RWPE1 (cell line): ENCODE measurements at regions not wholly inside any gene's neighbourhood (a gene's known extent, or its start where the extent isn't known, plus 50 kb on each side); places are given as distances from the start of the nearest gene placed in this dataset.

Experiments
- CTCF ChIA-PET: fragments of 350-600 bp; sonication (Branson Sonifier 250); formaldehyde crosslinking; extraction: SDS; loops from one replicate; lab custom pipeline; 2021; lab: Yijun Ruan, JAX
- POLR2A ChIA-PET: fragments of 400-600 bp; formaldehyde crosslinking; extraction: SDS; loops from one replicate; lab custom pipeline; 2020; ENCODE audit warnings: antibody characterized with exemption; ENCODE audit not compliant: low non-redundant PET; lab: Yijun Ruan, JAX
- DNase-seq: peaks from one replicate; pipeline ENCODE4 v3.0.0; 2012; ENCODE audit warnings: low spot score
- H3K27ac ChIP-seq: fragments of 450-650 bp; 2 replicates; pipeline ENCODE4 v1.5.1; 2017
- CTCF ChIP-seq: fragments of 450-650 bp; conservative IDR thresholded peaks from 2 replicates; pipeline ENCODE4 v1.5.1; 2017; ENCODE audit warnings: low read depth, mild to moderate bottlenecking

- DNase-seq, result no peak
- no peak for TF ChIP-seq CTCF
- ChIA-PET CTCF (no interaction called here), POLR2A (no interaction called here)
- no peak overlapping the region for H3K27ac ChIP-seq
Observed at GRCh38 chr11:76729214-76729613, 53.9 kb upstream of the TSKU start.

GRCh38 chr11:76730887-76731565, 52.1 kb upstream of the TSKU start:
- ChIA-PET CTCF (interaction anchor here (0.6 to 1.0 kb wide), 3 partner anchors 9 to 371 kb away, joined by 3 read pairs; no protein-coding TSS in a partner anchor), POLR2A (no interaction called here)
- no peak for DNase-seq
- no peak overlapping the region for H3K27ac ChIP-seq
- TF ChIP-seq CTCF, result no peak

GRCh38 chr11:76732643-76733042, 50.5 kb upstream of the TSKU start:
- no peak overlapping the region for H3K27ac ChIP-seq
- no peak for DNase-seq
- POLR2A ChIA-PET, result no interaction called here
- no peak for TF ChIP-seq CTCF
- CTCF ChIA-PET, result interaction anchor here (2.3 kb wide), 1 partner anchor 186 kb away, joined by 12 read pairs; no protein-coding TSS in a partner anchor
